GM21723 (cell line): ENCODE measurements at regions not wholly inside any gene's neighbourhood (a gene's known extent, or its start where the extent isn't known, plus 50 kb on each side); places are given as distances from the start of the nearest gene placed in this dataset.

Source experiments
- ATAC-seq: cut with Tn5 transposase; IDR thresholded peaks from one replicate; pipeline ENCODE4 v1.9.1; 2021; ENCODE audit warnings: mild to moderate bottlenecking, moderate library complexity; ENCODE audit not compliant: unreplicated experiment

GRCh38 chr3:22971497-22971896, 231.6 kb upstream of the UBE2E2 start:
- no peak for ATAC-seq

- ATAC-seq = no peak
Measured at GRCh38 chr3:22977042-22977441, 226.1 kb upstream of the UBE2E2 start.

- ATAC-seq = peak; percentile 81
Measured at GRCh38 chr3:22977650-22978289, 225.4 kb upstream of the UBE2E2 start.

- ATAC-seq = no peak
Measured at GRCh38 chr3:22979581-22979980, 223.5 kb upstream of the UBE2E2 start.

- no peak for ATAC-seq
Measured at GRCh38 chr3:22980346-22980745, 222.8 kb upstream of the UBE2E2 start.

GRCh38 chr3:22981166-22981565, 222.0 kb upstream of the UBE2E2 start:
- ATAC-seq = no peak

- no peak for ATAC-seq
Measured at GRCh38 chr3:22981861-22982260, 221.3 kb upstream of the UBE2E2 start.

GRCh38 chr3:22982981-22983587, 220.0 kb upstream of the UBE2E2 start:
- ATAC-seq = no peak

- ATAC-seq = no peak
Measured at GRCh38 chr3:22986958-22987357, 216.2 kb upstream of the UBE2E2 start.

GRCh38 chr3:22988566-22988965, 214.6 kb upstream of the UBE2E2 start:
- ATAC-seq = no peak

- no peak for ATAC-seq
Measured at GRCh38 chr3:22989716-22990115, 213.4 kb upstream of the UBE2E2 start.

- no peak for ATAC-seq
Measured at GRCh38 chr3:22990291-22991200, 212.6 kb upstream of the UBE2E2 start.

- ATAC-seq = no peak
Measured at GRCh38 chr3:22994781-22995180, 208.3 kb upstream of the UBE2E2 start.

- ATAC-seq = no peak
Measured at GRCh38 chr3:22996920-22997571, 206.1 kb upstream of the UBE2E2 start.

- ATAC-seq = no peak
Measured at GRCh38 chr3:23000371-23000770, 202.8 kb upstream of the UBE2E2 start.

- ATAC-seq = no peak
Measured at GRCh38 chr3:23002151-23002550, 201.0 kb upstream of the UBE2E2 start.

GRCh38 chr3:23002836-23003732, 200.0 kb upstream of the UBE2E2 start:
- ATAC-seq = no peak

GRCh38 chr3:23003733-23004046, 199.4 kb upstream of the UBE2E2 start:
- no peak for ATAC-seq

GRCh38 chr3:23004971-23005370, 198.2 kb upstream of the UBE2E2 start:
- ATAC-seq = no peak

- no peak for ATAC-seq
Measured at GRCh38 chr3:23017801-23018200, 185.3 kb upstream of the UBE2E2 start.
